ENCODE measurements at regions not wholly inside any gene's neighbourhood (a gene's known extent, or its start where the extent isn't known, plus 50 kb on each side); places are given as distances from the start of the nearest gene placed in this dataset.

GRCh38 chr5:33306758-33307157, 134.0 kb upstream of the TARS1 start:
- Histone ChIP-seq H3K4me1 (no peaks in the 10 kb centered on the region), H3K27ac (no peak overlapping the region), H3K27me3 (0 out of 2 replicates have a peak, but pooled peaks cover 3% of the 10 kb centered on the region), H3K9me3 (replicated peaks) (no peaks in the 10 kb centered on the region), H3K36me3 (no peaks in the 10 kb centered on the region), H3K4me3 (no peak overlapping the region)
- no peak for DNase-seq

GRCh38 chr5:33308586-33308985, 132.2 kb upstream of the TARS1 start:
- H3K27me3 ChIP-seq = 0 out of 2 replicates have a peak, but pooled peaks cover under 1% of the 10 kb centered on the region
- H3K4me3 ChIP-seq = no peak overlapping the region
- H3K9me3 ChIP-seq (replicated peaks) = no peaks in the 10 kb centered on the region
- H3K27ac ChIP-seq = no peak overlapping the region
- H3K4me1 ChIP-seq = no peaks in the 10 kb centered on the region
- DNase-seq = no peak
- H3K36me3 ChIP-seq = no peaks in the 10 kb centered on the region

- no peak for DNase-seq
- Histone ChIP-seq H3K4me3 (no peak overlapping the region), H3K4me1 (no peaks in the 10 kb centered on the region), H3K27me3 (no peaks in the 10 kb centered on the region), H3K27ac (no peak overlapping the region), H3K36me3 (no peaks in the 10 kb centered on the region), H3K9me3 (replicated peaks) (no peaks in the 10 kb centered on the region)
Measured at GRCh38 chr5:33309068-33309467, 131.7 kb upstream of the TARS1 start.

- Histone ChIP-seq H3K4me1 (no peaks in the 10 kb centered on the region), H3K4me3 (no peak overlapping the region), H3K9me3 (replicated peaks) (no peaks in the 10 kb centered on the region), H3K36me3 (no peaks in the 10 kb centered on the region), H3K27me3 (no peaks in the 10 kb centered on the region), H3K27ac (no peak overlapping the region)
- no peak for DNase-seq
Measured at GRCh38 chr5:33309536-33310345, 131.0 kb upstream of the TARS1 start.

GRCh38 chr5:33310451-33310850, 130.3 kb upstream of the TARS1 start:
- H3K27ac ChIP-seq = no peak overlapping the region
- no peaks in the 10 kb centered on the region for H3K4me1 ChIP-seq
- no peak for DNase-seq
- no peak overlapping the region for H3K4me3 ChIP-seq
- no peaks in the 10 kb centered on the region for H3K36me3 ChIP-seq
- H3K9me3 ChIP-seq (replicated peaks) = no peaks in the 10 kb centered on the region
- H3K27me3 ChIP-seq = no peaks in the 10 kb centered on the region

GRCh38 chr5:33311893-33312292, 128.9 kb upstream of the TARS1 start:
- H3K4me1 ChIP-seq = no peaks in the 10 kb centered on the region
- H3K36me3 ChIP-seq = no peaks in the 10 kb centered on the region
- no peak for DNase-seq
- no peak overlapping the region for H3K4me3 ChIP-seq
- no peaks in the 10 kb centered on the region for H3K27me3 ChIP-seq
- no peak overlapping the region for H3K27ac ChIP-seq
- H3K9me3 ChIP-seq (replicated peaks) = no peaks in the 10 kb centered on the region; the same call in 1 of the 2 replicates

GRCh38 chr5:33312571-33313549, 127.9 kb upstream of the TARS1 start:
- no peaks in the 10 kb centered on the region for H3K36me3 ChIP-seq
- no peaks in the 10 kb centered on the region for H3K27me3 ChIP-seq
- no peak overlapping the region for H3K4me3 ChIP-seq
- DNase-seq = peak in 1 of 2 experiments; percentile 3
- H3K9me3 ChIP-seq (replicated peaks) = no peaks in the 10 kb centered on the region; the same call in 1 of the 2 replicates
- no peak overlapping the region for H3K27ac ChIP-seq
- H3K4me1 ChIP-seq = no peaks in the 10 kb centered on the region

- no peak for DNase-seq
- no peaks in the 10 kb centered on the region for H3K27me3 ChIP-seq
- no peak overlapping the region for H3K27ac ChIP-seq
- H3K9me3 ChIP-seq (replicated peaks) = no peaks in the 10 kb centered on the region; the same call in 1 of the 2 replicates
- no peaks in the 10 kb centered on the region for H3K4me1 ChIP-seq
- no peak overlapping the region for H3K4me3 ChIP-seq
- H3K36me3 ChIP-seq = no peaks in the 10 kb centered on the region
Measured at GRCh38 chr5:33315189-33315588, 125.6 kb upstream of the TARS1 start.

GRCh38 chr5:33316773-33317172, 124.0 kb upstream of the TARS1 start:
- H3K36me3 ChIP-seq = no peaks in the 10 kb centered on the region
- no peaks in the 10 kb centered on the region; the same call in 1 of the 2 replicates for H3K9me3 ChIP-seq (replicated peaks)
- H3K4me1 ChIP-seq = no peaks in the 10 kb centered on the region
- no peak overlapping the region for H3K4me3 ChIP-seq
- no peak overlapping the region for H3K27ac ChIP-seq
- no peak for DNase-seq
- H3K27me3 ChIP-seq = no peaks in the 10 kb centered on the region

- Histone ChIP-seq H3K36me3 (no peaks in the 10 kb centered on the region), H3K4me3 (no peak overlapping the region), H3K9me3 (replicated peaks) (no peaks in the 10 kb centered on the region; the same call in 1 of the 2 replicates), H3K27ac (no peak overlapping the region), H3K4me1 (no peaks in the 10 kb centered on the region), H3K27me3 (no peaks in the 10 kb centered on the region)
- DNase-seq = no peak
Measured at GRCh38 chr5:33317271-33317670, 123.5 kb upstream of the TARS1 start.

- Histone ChIP-seq H3K9me3 (replicated peaks) (no peaks in the 10 kb centered on the region; the same call in 1 of the 2 replicates), H3K27ac (no peak overlapping the region)
Measured at GRCh38 chr5:33319151-33319550, 121.6 kb upstream of the TARS1 start.

GRCh38 chr5:33319841-33320240, 120.9 kb upstream of the TARS1 start:
- H3K9me3 ChIP-seq (replicated peaks) = no peaks in the 10 kb centered on the region; the same call in 1 of the 2 replicates
- no peak overlapping the region for H3K27ac ChIP-seq
- no peaks in the 10 kb centered on the region for H3K36me3 ChIP-seq
- no peak for DNase-seq
- no peak overlapping the region for H3K4me3 ChIP-seq
- H3K27me3 ChIP-seq = no peaks in the 10 kb centered on the region
- no peaks in the 10 kb centered on the region for H3K4me1 ChIP-seq

More at GRCh38 chr5:33319151-33319550, 121.6 kb upstream of the TARS1 start:
- no peaks in the 10 kb centered on the region for H3K36me3 ChIP-seq
- H3K4me3 ChIP-seq = no peak overlapping the region
- no peak for DNase-seq
- H3K4me1 ChIP-seq = no peaks in the 10 kb centered on the region
- H3K27me3 ChIP-seq = no peaks in the 10 kb centered on the region

GRCh38 chr5:33321026-33321425, 119.7 kb upstream of the TARS1 start:
- Histone ChIP-seq H3K4me3 (no peak overlapping the region), H3K4me1 (no peaks in the 10 kb centered on the region), H3K27ac (no peak overlapping the region), H3K9me3 (replicated peaks) (no peaks in the 10 kb centered on the region; the same call in 1 of the 2 replicates), H3K27me3 (no peaks in the 10 kb centered on the region), H3K36me3 (no peaks in the 10 kb centered on the region)
- no peak for DNase-seq

GRCh38 chr5:33322632-33323031, 118.1 kb upstream of the TARS1 start:
- no peaks in the 10 kb centered on the region for H3K9me3 ChIP-seq (replicated peaks)
- H3K27ac ChIP-seq = no peak overlapping the region
- no peak for DNase-seq
- no peak overlapping the region for H3K4me3 ChIP-seq
- no peaks in the 10 kb centered on the region for H3K4me1 ChIP-seq
- H3K36me3 ChIP-seq = no peaks in the 10 kb centered on the region
- no peaks in the 10 kb centered on the region for H3K27me3 ChIP-seq

Measured in SJCRH30 (cell line).